ENCODE measurements at regions not wholly inside any gene's neighbourhood (a gene's known extent, or its start where the extent isn't known, plus 50 kb on each side); places are given as distances from the start of the nearest gene placed in this dataset.

DNA sequence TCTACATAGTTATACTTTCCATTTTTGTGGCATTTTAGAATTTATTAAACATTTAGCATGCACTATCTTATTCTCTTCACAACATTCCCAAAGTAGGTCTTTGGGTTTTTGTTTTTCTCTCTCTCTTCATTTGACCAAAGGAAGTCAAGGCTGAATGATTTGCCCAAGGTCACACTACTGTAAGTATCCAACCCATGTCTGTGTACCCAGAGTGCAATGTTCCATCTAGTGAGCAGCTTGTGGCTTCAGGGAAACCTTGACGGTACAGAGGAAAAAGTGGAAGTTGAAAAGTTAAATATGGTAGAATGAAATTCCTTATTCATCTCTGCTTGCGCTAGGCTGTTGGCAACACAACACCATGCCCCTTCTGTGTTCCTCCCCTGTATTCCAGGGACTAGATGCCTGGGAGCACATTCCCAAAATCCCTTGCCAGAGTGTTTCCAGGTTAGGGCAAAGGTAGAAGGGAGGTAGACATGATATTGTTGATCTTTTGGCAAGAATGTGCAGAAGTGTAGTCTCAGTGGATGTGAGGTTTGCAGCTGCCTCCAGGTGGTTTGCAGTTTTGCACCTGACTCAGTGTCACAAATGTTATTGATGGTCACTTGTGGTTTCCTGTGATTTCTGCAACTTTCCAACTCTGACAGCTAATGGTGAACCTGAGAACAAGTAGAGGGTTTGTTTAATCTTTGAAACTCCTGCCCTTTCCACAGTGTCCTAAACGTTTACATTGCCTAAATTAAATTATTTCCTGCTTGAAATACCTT, 196.7 kb downstream of the RMST start:
- TF ChIP-seq, protein P1, sequence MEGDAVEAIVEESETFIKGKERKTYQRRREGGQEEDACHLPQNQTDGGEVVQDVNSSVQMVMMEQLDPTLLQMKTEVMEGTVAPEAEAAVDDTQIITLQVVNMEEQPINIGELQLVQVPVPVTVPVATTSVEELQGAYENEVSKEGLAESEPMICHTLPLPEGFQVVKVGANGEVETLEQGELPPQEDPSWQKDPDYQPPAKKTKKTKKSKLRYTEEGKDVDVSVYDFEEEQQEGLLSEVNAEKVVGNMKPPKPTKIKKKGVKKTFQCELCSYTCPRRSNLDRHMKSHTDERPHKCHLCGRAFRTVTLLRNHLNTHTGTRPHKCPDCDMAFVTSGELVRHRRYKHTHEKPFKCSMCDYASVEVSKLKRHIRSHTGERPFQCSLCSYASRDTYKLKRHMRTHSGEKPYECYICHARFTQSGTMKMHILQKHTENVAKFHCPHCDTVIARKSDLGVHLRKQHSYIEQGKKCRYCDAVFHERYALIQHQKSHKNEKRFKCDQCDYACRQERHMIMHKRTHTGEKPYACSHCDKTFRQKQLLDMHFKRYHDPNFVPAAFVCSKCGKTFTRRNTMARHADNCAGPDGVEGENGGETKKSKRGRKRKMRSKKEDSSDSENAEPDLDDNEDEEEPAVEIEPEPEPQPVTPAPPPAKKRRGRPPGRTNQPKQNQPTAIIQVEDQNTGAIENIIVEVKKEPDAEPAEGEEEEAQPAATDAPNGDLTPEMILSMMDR (IDR thresholded peaks at IDR 0.05; ENCODE audit: borderline replicate concordance, insufficient read depth, low read depth, low read length): no peak
- no peak overlapping the region for H3K4me3 ChIP-seq (ENCODE audit: low read depth, low read length)

DNA sequence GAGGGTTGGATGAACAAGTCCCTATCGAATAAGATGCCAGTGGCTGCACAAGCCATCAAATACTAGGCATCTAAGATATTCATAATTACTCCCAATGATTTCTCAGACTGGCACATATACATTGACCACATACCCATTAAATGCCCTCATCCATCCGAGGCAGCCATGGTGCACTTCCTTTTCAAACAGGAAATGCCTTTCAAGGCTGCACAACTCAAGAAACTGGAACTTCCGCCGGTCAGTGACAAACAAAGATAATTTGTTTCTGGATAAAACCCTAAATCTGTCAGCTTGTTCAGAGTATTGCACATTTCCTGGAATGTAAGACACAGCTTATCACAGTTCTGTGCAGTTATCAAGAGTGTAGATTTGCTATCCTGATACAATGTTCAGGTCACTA, 203.7 kb downstream of the RMST start:
- TF ChIP-seq, protein P1 (IDR thresholded peaks at IDR 0.05; ENCODE audit: borderline replicate concordance, insufficient read depth, low read depth, low read length): no peak
- H3K4me3 ChIP-seq (ENCODE audit: low read depth, low read length): no peak overlapping the region

DNA sequence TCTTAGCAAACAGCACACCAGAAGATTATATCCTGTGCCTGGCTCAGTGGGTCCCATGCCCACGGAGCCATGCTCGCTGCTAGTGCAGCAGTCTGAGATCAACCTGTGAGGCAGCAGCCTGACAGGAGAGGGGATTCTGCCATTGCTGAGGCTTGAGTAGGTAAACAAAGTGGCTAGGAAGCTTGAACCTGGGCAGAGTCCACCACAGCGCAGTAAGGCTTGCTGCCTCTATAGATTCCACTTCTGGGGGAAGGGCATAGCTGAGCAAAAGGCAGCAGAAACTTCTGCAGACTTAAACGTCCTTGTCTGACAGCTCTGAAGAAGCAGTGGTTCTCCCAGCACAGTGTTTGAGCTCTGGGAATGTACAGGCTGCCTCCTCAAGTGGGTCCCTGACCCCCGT, 210.3 kb downstream of the RMST start:
- TF ChIP-seq, protein P1 (IDR thresholded peaks at IDR 0.05; ENCODE audit: borderline replicate concordance, insufficient read depth, low read depth, low read length): no peak
- no peak overlapping the region for H3K4me3 ChIP-seq (ENCODE audit: low read depth, low read length)

DNA sequence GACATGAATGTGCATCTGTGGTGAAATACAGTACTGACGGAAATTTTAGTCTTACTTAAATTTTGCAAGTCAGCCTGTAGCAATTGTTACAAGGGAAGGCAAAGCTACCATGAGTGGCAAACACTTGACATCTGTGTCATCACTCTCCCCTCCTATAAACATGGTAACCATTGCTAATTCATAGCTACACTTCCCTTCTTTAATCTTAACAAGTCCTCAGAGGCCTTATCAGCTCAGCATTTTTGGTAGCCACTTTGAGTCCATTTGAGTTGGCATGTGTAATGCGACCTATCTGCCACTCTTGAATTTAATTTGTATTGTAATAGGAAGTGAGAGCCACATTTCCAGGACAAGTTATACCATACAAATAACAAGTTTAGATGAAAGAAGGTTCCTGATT, 218.1 kb downstream of the RMST start:
- TF ChIP-seq, protein P1 (IDR thresholded peaks at IDR 0.05; ENCODE audit: borderline replicate concordance, insufficient read depth, low read depth, low read length): no peak

DNA sequence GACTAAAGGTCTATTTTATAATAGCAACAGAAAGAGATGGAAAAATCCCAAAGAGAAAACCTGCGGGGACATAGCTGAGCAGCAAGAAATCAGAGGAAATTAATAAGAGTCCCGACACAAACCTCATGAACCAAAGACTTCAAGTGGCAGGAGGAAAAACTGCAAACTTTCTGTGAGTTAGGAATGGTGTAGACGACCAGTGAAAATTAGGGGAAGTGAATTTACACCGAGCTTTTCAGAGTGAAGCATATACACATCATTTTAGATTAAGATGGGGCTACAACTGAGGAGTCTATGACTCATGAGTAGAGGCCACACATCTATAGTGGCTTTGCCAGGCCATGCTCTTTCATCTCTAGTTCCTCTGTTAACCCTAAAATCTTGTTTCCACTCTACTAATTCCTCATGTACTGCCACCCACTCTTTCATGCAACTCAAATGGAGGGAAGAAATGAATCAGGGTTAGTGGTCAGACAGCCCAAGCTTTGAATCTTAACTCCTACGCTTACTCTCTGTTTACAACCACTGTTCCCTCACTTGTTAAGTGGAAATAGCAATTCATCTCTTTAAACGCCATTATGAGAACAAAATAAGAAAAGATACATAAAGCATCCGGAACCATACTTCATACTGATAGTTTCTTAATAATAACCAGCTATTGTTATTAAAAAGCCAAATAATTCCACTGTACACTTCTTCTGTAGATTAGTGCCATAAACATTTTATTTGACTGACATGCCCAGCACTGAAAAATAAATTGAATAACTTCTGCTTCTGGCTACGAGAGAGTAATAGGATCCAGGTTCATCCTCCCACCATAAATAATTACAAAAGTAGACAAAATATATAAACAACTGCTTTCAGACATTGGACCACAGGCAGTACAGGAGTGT, 219.3 kb downstream of the RMST start:
- TF ChIP-seq, protein P1 (IDR thresholded peaks at IDR 0.05; ENCODE audit: borderline replicate concordance, insufficient read depth, low read depth, low read length): no peak
- no peak overlapping the region for H3K4me3 ChIP-seq (ENCODE audit: low read depth, low read length)

More for the DNA sequence above, 218.1 kb downstream of the RMST start:
- no peak overlapping the region for H3K4me3 ChIP-seq (ENCODE audit: low read depth, low read length)

DNA sequence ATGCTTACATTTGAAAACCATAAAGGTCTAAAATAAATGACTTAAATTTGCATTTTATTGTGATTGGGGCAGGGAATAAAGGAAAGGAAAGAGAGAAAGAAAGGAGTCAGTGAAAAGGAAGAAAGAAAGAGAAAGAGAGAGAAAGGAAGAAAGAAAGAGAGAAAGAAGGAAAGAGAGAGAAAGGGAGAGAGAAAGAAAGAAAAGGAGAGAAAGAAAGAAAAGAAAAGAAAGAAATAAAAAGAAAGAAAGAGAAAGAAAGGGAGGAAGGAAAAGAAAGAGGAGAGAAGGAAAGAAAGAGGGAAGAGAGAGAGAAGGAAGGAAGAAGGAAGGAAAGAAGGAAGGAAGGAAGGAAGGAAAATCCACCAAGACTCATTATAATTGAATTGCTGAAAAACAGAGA, 222.8 kb downstream of the RMST start:
- no peak overlapping the region for H3K4me3 ChIP-seq (ENCODE audit: low read depth, low read length)
- TF ChIP-seq, protein P1 (IDR thresholded peaks at IDR 0.05; ENCODE audit: borderline replicate concordance, insufficient read depth, low read depth, low read length): no peak

All from GM12875 (cell line).